GM19035 (cell line): ENCODE measurements at regions not wholly inside any gene's neighbourhood (a gene's known extent, or its start where the extent isn't known, plus 50 kb on each side); places are given as distances from the start of the nearest gene placed in this dataset.
A peak's percentile ranks its signal among the peaks of the same experiment; 100 is the strongest.
"Not testable (repeated sequence)": the region's sequence is repeated elsewhere in the genome, so short reads cannot be mapped to it uniquely, and the experiment has no call there.

Experiments used
- ATAC-seq: cut with Tn5 transposase; IDR thresholded peaks from one replicate; pipeline ENCODE4 v1.9.1; 2021; ENCODE audit not compliant: unreplicated experiment

GRCh38 chr12:75742048-75742447, 230.6 kb upstream of the KRR1 start:
- no peak for ATAC-seq

GRCh38 chr12:75739912-75740311, 228.5 kb upstream of the KRR1 start:
- ATAC-seq, result no peak

GRCh38 chr12:75739098-75739497, 227.7 kb upstream of the KRR1 start:
- not testable (repeated sequence) for ATAC-seq

- peak; percentile 96 for ATAC-seq
These were observed 227.1 kb upstream of the KRR1 start for GRCh38 chr12:75738486-75738885.

GRCh38 chr12:75735853-75736252, 224.4 kb upstream of the KRR1 start:
- no peak for ATAC-seq

GRCh38 chr12:75728826-75729225, 217.4 kb upstream of the KRR1 start:
- no peak for ATAC-seq

- no peak for ATAC-seq
These were observed 216.2 kb upstream of the KRR1 start for GRCh38 chr12:75727577-75727976.

GRCh38 chr12:75725521-75726111, 214.2 kb upstream of the KRR1 start:
- no peak for ATAC-seq

- ATAC-seq, result no peak
These were observed 213.5 kb upstream of the KRR1 start for GRCh38 chr12:75724928-75725312.

- ATAC-seq, result no peak
These were observed 213.0 kb upstream of the KRR1 start for GRCh38 chr12:75724307-75724927.

- ATAC-seq, result peak; percentile 66
These were observed 211.3 kb upstream of the KRR1 start for GRCh38 chr12:75722714-75723200.

- ATAC-seq, result no peak
These were observed 210.4 kb upstream of the KRR1 start for GRCh38 chr12:75721796-75722195.

GRCh38 chr12:75720812-75721641, 209.6 kb upstream of the KRR1 start:
- ATAC-seq, result no peak

GRCh38 chr12:75717902-75718301, 206.5 kb upstream of the KRR1 start:
- ATAC-seq, result no peak

- ATAC-seq, result no peak
These were observed 205.0 kb upstream of the KRR1 start for GRCh38 chr12:75716291-75717025.

GRCh38 chr12:75715682-75716081, 204.3 kb upstream of the KRR1 start:
- ATAC-seq, result no peak

- no peak for ATAC-seq
These were observed 203.9 kb upstream of the KRR1 start for GRCh38 chr12:75715323-75715644.

GRCh38 chr12:75714462-75715322, 203.3 kb upstream of the KRR1 start:
- ATAC-seq, result no peak

- ATAC-seq, result no peak
These were observed 202.0 kb upstream of the KRR1 start for GRCh38 chr12:75713434-75713833.

- no peak for ATAC-seq
These were observed 200.8 kb upstream of the KRR1 start for GRCh38 chr12:75712223-75712622.

GRCh38 chr12:75711271-75711670, 199.9 kb upstream of the KRR1 start:
- no peak for ATAC-seq
